ENCODE measurements at regions not wholly inside any gene's neighbourhood (a gene's known extent, or its start where the extent isn't known, plus 50 kb on each side); places are given as distances from the start of the nearest gene placed in this dataset.

DNA sequence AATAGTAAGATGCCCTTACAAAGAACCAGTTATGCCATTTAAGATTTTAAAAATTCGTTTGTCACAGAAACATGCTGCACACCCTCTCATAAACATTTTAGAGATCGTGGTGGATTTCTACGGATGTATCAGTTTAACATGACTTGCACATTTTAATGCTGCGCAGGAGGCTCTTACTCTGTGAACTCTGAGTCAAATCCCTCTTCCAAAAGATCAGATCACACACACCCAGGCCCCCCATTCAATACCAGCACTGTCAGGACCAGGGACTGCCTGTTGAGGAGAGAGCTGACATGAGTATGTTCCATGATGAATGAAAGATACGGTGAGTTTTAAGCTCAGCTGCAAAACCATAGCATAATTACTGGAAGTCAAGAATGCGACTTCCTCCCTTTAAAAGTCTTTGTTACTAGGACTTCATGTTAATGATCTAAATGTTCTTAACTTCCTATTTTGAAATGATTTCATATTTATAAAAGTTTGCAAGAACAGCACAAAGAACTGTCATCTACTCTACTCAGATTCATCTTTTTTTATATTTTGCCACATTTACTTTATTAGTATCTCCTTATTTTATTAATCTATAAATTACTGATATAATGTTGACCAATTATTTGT lies 500.2 kb downstream of the GLRX3 start:
- DNase-seq = no peak

GRCh38 chr10:130637089-130637676 lies 501.0 kb downstream of the GLRX3 start:
- DNase-seq = no peak

DNA sequence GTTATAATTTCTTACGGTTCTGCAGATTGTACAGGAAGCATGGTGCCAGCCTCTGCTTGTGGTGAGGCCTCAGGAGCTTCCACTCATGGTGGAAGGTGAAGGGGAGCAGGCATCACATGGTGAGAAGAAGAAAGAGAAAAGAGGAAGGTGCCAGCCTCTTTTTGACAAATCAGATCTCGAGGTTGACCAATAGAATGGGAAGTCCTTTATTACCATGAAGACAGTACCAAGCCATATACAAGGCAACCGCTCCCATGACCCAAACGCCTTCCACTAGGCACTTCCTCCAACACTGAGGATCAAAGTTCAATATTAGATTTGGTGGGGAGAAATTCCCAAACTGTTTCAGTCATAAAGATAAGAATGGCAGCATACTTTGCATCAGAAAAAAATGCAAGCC lies 502.8 kb downstream of the GLRX3 start:
- DNase-seq = no peak

- DNase-seq = no peak
These were observed 506.7 kb downstream of the GLRX3 start for GRCh38 chr10:130642926-130643325.

GRCh38 chr10:130647341-130647740 lies 511.1 kb downstream of the GLRX3 start:
- no peak for DNase-seq

DNA sequence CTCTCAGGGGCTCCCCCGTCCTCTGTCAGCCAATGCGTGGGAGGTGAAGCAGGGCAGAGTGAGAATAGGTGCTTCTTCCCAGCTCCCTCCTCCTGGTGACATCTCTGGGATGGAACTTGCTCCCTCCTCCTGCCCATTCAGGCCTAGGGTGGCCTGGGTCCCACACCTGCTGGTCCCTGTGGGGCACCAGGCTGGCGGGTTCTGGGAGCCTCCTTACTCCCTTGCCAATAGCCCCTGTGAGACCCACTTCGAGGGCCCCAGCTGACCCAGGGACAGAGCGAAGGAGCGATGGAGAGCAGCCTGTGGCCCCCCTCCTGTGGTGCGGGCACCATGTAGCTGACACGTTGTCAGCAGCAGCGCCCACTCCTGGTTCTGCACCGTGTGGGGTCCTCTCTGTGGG lies 512.6 kb downstream of the GLRX3 start:
- no peak for DNase-seq

DNA sequence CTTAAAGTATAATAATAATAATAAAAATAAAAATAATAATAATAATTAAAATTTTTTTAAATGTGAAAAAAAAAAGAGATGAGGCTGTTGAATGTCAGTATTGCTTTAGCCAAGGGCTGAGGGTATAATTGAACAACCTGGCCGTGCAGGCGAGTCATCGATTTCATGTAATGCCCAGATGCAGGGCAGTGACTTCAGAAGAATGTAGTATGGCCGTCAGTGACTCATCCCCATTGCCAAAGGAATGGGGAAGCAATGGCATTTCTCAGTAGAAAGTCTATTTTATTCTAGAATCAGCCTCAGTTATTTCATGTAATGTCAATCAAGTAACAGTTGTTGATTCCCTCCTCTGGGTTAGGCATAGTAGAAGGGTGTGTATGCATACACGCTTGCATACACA lies 516.4 kb downstream of the GLRX3 start:
- no peak for DNase-seq

DNA sequence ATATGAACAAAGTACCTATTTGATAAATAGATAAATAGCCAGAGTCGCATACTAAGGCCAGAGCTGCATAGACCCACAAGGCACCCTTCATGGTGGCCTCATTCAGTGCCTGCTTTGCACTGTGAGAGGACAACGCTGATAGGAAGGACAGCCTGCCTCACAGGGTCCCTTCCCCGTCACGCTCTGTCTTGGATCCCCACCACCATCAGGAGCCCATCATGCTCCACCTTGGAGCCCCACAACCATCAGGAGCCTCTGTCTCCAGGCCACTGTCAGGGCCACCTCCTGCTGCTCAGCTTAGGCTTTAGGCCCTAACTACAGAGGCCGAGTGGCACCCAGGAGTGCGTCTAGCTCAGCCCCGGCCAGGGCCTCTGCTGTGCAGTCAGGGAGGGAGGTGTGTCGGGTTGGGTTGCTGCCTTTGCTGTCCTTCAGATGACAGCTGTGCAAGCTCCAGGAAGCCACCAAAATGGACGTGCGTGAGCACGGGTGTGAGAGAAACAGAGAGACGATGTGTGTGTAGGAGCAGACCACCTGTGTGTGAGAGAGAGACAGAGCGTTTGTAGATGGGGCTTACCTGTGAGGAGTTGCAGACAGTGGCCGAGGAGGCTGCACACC lies 516.9 kb downstream of the GLRX3 start:
- DNase-seq = no peak

GRCh38 chr10:130654726-130655125 lies 518.5 kb downstream of the GLRX3 start:
- no peak for DNase-seq

DNA sequence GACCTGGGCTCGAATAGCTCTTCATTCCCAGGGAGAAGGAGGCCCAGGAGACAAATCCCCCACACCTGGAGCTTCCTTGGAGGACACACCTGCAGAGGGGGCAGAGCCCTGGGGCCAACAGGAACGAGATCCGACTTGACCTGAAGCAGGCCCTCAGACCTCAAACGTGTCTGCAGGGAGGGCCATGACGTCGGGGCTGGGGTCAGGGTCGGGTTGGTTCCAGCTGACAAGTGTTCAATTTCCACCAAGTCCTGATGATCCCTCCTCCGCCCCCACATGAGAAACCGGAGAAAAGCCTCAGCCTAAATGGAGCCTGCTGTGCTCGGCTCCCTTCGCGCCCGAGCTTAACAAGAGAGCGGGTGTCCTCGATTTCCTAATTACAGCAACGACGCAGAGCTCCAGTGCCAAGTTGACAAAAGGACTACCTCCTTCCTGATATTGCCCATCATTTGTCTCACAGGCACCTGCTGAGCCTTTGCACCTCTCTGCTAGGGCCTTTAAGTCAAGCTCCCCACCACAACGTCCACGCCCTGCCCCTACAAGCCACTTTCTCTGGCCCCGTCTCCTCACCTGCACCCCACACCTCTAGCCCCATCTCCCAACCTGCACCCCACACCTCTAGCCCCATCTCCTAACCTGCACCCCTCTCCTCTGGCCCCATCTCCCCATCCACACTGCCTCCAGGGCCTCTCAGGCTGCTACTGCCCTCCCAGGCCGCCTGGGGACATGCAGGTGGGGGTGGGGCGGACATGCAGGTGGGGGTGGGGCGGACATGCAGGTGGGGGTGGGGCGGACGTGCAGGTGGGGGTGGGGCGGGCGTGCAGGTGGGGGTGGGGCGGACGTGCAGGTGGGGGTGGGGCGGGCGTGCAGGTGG lies 519.4 kb downstream of the GLRX3 start:
- no peak for DNase-seq

DNA sequence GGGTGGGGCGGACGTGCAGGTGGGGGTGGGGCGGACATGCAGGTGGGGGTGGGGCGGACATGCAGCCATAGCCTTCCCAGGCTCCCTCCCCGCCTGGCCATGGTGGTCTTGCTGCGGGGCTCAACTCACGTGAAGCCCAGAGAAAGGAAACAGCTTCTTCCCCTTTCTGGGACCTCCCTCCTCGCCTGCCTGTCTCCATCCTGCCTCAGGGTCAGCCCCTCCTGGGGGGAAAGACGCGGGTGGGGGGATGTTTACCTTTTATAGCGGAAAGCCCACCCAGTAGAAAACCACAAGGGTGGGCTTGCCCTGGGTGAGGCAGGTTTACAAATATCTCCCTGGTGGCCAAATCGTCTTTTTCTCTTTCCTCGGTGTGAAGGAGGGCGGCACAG lies 520.0 kb downstream of the GLRX3 start:
- no peak for DNase-seq

DNA sequence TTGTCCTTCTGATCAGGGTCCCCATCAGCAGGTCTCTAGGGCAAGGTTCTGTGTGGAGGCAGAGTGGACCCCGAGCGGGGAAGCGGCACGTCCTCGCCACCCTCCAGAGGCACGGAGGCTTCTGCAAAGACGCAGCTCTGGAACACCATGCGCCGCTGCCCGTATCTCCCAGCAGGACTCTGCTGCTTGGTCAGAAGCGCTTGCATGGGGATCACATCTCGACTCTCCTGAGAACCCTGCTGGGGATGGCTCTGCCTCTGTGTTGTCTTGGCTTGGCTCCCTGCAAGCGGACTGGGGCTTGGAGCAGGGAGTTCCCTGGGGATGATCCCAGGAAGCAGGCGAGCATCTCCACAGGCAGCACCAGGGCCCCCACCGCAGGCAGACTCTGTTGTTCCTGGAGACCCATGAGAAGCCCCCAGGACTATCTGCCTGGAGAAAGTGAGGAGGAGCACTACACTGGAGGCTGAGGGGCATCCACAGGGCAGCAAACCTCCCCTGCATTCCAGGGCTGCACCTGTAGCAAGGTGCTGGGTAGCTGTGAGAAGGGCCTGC lies 520.5 kb downstream of the GLRX3 start:
- no peak for DNase-seq

DNA sequence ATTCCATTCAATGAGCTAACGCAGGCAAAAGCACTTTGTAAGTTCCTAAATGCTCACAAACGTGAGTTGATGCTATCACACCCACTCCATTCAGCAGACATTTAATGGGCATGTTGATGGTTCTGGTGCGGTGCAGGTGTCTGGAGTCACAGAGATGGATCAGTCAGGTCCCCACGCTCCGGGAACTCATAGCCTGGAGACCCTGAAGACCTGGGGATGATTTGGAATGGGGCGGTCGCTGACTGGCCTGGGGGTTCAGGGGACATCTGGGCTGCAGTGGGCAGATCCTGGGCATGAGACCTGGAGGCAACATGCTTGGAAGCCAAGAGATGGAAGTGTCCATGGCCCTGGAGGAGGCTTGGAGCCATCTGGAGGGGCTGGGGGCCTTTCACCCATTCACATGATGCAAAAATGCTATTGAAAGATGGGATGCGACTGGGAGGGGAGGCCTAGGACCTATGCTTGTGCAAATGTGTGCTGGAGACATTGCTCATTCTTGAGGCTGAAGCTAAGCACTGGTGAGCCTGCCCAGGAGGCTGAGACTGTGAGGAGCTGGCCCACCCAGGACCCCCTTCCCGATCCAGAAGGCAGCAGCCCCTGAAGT lies 522.6 kb downstream of the GLRX3 start:
- DNase-seq = no peak

- DNase-seq = no peak
These were observed 523.3 kb downstream of the GLRX3 start for GRCh38 chr10:130659528-130659927.

GRCh38 chr10:130660266-130660665 lies 524.1 kb downstream of the GLRX3 start:
- no peak for DNase-seq

GRCh38 chr10:130661419-130661818 lies 525.2 kb downstream of the GLRX3 start:
- no peak for DNase-seq

DNA sequence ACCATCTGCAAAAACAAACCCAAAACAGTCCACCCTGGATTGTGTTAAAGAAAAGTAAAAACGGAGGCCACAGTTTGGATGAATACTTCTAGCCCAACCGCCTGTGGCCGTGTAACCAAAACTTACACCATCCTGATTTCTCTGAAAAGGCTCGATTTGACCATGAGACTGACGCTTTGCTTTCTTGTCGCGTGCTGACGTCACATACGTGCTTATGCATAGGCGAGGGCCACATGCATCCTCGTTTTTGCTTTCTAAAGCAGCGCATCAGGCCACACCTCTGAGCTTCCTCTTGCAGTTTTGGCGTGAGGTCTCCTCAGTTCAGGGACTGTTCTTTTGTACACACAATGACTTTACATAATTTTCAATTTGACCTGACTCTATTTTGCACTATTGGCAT lies 526.6 kb downstream of the GLRX3 start:
- no peak for DNase-seq

DNA sequence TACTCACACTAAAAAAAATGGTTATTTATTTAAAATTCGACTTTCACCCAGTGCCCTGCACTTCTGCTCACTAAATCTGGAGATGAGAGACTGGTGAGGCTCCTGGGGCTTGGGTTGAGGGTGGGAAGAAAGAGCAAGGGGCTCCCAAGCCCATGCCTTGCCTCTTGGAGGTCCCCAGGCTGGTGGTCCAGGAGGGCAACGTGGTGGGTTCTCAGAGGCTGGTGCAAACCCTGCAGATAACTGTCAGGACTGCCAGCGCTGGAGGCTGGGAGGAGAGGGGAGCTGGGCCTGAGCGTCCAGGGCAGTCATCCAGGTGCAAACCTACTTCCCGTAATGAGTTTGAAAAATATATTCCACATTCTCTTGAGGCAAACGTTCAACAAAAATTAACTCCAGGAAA lies 528.3 kb downstream of the GLRX3 start:
- DNase-seq = no peak

DNA sequence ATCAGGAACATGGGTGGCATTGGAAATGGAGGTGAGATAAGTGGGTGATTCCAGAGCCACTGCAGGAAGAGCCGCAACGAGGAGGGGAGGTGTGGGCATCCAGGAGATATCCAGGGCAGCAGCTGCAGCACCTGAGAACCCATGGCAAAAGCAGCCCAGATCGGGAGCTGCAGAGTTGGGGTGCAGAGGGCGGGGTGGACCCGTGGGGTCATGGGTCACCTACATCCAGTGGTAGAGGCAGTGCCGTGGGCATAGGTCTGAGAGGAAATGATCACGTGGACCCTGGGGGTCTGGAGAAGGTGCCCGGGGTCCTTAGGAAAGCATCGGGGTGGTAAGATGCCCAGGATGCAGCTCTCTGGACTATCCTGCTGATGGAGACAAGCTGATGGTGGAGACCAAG lies 530.0 kb downstream of the GLRX3 start:
- no peak for DNase-seq

DNA sequence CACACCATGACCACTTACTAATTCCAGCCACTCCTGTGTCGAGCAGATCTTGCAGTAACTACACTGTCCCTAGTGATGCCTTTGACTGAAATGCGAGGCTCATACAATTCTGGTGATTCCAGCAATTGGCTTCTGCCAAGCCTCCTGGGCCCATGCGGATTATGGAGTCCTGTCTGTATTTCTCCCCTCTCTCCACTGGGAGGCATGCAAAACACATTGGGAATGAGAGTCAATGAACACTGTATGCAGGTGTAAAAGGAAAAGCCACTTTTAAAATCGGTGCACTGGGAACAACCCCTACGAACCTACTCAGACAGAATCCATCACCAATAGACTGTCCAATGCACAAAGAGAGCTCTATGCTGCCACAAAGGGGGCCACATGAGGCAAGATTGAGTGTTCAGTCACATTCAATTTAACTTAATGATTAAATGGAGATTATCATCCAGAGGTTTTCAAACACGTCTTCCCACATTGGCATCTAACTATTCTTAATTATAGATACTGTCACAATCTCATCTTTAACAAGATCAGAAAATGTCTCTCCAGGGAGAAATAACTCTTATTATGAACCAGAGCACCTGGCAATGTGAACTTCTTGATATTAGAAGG lies 550.6 kb downstream of the GLRX3 start:
- no peak for DNase-seq

DNA sequence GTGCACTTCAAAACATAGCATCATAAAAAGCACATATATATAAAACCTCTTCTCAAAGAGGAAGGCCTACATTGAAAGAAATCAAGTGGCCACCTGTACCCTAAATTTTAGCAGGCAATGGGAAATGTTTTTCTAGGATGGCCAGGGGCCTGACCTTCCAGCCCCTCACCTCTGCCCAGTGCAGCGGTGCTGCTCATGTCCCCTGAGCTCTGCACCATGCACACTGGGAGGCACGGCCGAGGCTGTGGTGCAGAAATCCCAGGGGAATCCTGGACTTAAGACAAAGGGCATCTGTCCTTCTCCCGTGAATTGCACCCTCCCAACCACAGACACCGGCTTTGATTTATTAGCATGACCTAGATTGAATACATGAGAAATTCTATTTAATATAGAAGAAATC lies 551.4 kb downstream of the GLRX3 start:
- DNase-seq = no peak

DNA sequence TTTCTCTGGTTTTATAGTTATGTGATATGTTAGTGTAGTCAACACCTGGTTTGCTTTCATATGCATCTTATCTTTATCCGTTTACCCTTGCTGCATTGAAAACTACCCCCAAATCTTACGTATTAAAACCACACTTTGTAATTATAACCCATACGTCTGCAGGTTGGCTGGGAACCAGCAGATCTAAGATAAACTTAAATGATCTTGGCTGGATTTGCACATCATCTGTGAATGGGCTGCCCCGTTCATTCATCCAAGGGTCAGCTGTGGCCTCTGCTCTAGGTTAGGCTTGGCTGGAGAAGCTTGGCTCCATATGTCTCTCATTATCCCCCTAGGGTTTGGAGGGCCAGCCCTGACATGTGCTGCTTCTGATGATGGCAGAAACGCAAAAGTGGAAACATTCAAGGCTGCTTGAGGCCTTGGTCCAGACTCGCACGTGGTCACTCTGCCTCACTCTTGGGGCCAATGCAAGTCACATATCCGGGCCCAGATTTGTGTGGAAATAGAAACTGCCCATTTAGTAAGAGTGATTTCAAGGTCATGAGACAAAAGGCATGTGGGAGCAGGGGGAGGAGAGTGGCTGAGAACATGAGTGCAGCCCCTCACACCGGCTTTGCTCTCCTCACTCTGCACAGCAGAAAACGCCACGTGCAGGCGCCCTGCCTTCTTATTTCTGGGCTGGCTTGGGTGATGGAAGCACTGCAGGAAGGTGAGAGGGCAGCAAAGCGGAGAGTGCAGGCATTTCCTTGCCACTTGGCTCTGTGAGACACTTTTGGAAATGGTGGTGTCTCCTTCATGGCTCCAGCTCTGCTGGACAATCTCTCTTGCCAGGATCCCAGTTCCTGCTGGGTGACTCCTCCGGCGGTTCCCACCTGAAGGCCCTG lies 553.8 kb downstream of the GLRX3 start:
- DNase-seq = no peak

All from activated naive CD4-positive, alpha-beta T cell (primary cell).